PC-9 (cell line): ENCODE measurements at regions not wholly inside any gene's neighbourhood (a gene's known extent, or its start where the extent isn't known, plus 50 kb on each side); places are given as distances from the start of the nearest gene placed in this dataset.

ENCODE experiments used
- CTCF ChIP-seq: fragments of 200-600 bp; sonication (generic); conservative IDR thresholded peaks from 2 replicates; pipeline ENCODE4 v1.6.1; 2017; ENCODE audit warnings: mixed run types, antibody characterized with exemption, mild to moderate bottlenecking, moderate library complexity
- EZH2 ChIP-seq: fragments of 200-600 bp; sonication (generic); IDR thresholded peaks from 2 replicates; pipeline ENCODE4 v1.8.0; 2017; ENCODE audit warnings: antibody characterized with exemption, low read depth

GRCh38 chr2:160925956-160926355 lies 234.3 kb upstream of the TANK start:
- no peak for TF ChIP-seq CTCF
- no peak for TF ChIP-seq EZH2
